ENCODE measurements at regions not wholly inside any gene's neighbourhood (a gene's known extent, or its start where the extent isn't known, plus 50 kb on each side); places are given as distances from the start of the nearest gene placed in this dataset.

DNA sequence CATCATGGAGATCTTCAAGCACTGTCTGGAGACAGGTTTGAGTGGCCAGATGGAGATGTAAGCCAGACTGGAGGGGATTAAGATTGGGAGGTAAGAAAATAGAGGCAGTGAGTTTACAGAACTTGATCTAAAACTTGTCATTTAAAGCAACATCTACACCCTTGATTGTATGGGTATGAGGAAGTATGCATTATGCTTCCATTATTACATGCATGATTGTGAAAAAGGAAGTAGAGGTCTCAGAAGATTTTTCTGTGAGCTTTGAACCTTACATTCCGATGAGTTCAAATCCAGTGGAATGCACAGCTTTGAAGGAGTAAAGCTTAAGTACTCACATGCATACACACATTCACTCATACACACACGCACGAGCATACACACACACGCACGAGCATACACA lies 550.8 kb downstream of the MED13L start:
- TF ChIP-seq CHD1 (IDR thresholded peaks at IDR 0.05; ENCODE audit: low read depth, low read length): no peak
- TF ChIP-seq KDM1A (IDR thresholded peaks at IDR 0.05; ENCODE audit: borderline replicate concordance, low read length): no peak
- TF ChIP-seq CHD2 (IDR thresholded peaks at IDR 0.05; ENCODE audit: low read length): no peak
- TF ChIP-seq CBX5 (IDR thresholded peaks at IDR 0.05; ENCODE audit: low read depth, low read length): no peak
- no peak for TF ChIP-seq GTF2F1 (IDR thresholded peaks at IDR 0.05; ENCODE audit: borderline replicate concordance, low read depth, low read length)
- TF ChIP-seq SIN3A (conservative IDR thresholded peaks at IDR 0.05 in 1 of 2, IDR thresholded peaks at IDR 0.05 in 1 of 2; ENCODE audit: low read depth in 1 of 2, low read length in 2 of 2): no peak
- no peak for TF ChIP-seq JUND (IDR thresholded peaks at IDR 0.05; ENCODE audit: low read length)
- TF ChIP-seq SP2 (IDR thresholded peaks at IDR 0.05; ENCODE audit: low read length): no peak
- TF ChIP-seq NRF1 (IDR thresholded peaks at IDR 0.05; ENCODE audit: low read depth, low read length): no peak
- no peak for TF ChIP-seq BCL11A (IDR thresholded peaks at IDR 0.05; ENCODE audit: low read depth in 2 of 2, low read length in 2 of 2)
- no peak for TF ChIP-seq JUN (IDR thresholded peaks at IDR 0.05; ENCODE audit: low read depth, low read length)
- DNase-seq (ENCODE audit: low read depth in 1 of 2, low spot score in 2 of 2) (no peak), FAIRE-seq (no peak)
- Histone ChIP-seq H3K9ac (replicated peaks in 1 of 4; ENCODE audit: extremely low read depth in 1 of 4, low read depth in 3 of 4, low read length in 3 of 4) (no peak overlapping the region), H3K4me2 (ENCODE audit: insufficient read depth in 1 of 2, low read depth in 2 of 2, low read length in 2 of 2) (no peak overlapping the region), H2BK5ac (ENCODE audit: low read depth, low read length) (no peak overlapping the region), H3K23me2 (ENCODE audit: low read depth, low read length) (no peaks in the 10 kb centered on the region), H3K79me1 (ENCODE audit: low read depth, low read length) (no peaks in the 10 kb centered on the region), H3K4ac (replicated peaks; ENCODE audit: insufficient read length, low read depth, low read length) (no peak overlapping the region), H3K79me2 (ENCODE audit: control insufficient read depth in 1 of 2, insufficient read depth in 2 of 2, low read length in 2 of 2) (no peaks in the 10 kb centered on the region), H3K23ac (ENCODE audit: insufficient read length) (no peak overlapping the region), H4K5ac (ENCODE audit: insufficient read length, low read depth, low read length) (no peak overlapping the region), H3K27ac (ENCODE audit: low read depth, low read length) (no peak overlapping the region), H3K18ac (ENCODE audit: extremely low read depth, low read length) (no peak overlapping the region), H3K27me3 (replicated peaks in 1 of 4; ENCODE audit: control insufficient read depth in 3 of 4, extremely low read depth in 1 of 4, insufficient read depth in 3 of 4, low read length in 3 of 4) (peaks cover 0 to 2% (median 0%) of the 10 kb centered on the region in 4 experiments; a peak in 1 of 7 replicates), H3K9me3 (ENCODE audit: insufficient read depth in 2 of 2, low read depth in 1 of 2, low read length in 1 of 2) (no peaks in the 10 kb centered on the region), H2BK12ac (ENCODE audit: low read depth, low read length) (no peak overlapping the region), H2BK20ac (ENCODE audit: low read length) (no peak overlapping the region), H3K4me1 (replicated peaks in 1 of 4; ENCODE audit: control insufficient read depth in 3 of 4, insufficient read depth in 4 of 4, low read length in 3 of 4) (no peaks in the 10 kb centered on the region), H2BK15ac (ENCODE audit: low read length) (no peak overlapping the region), H3K14ac (ENCODE audit: insufficient read length) (no peak overlapping the region), H2BK120ac (replicated peaks; ENCODE audit: low read depth, low read length) (no peak overlapping the region), H4K91ac (replicated peaks; ENCODE audit: insufficient read length, low read length) (no peak overlapping the region), H4K20me1 (replicated peaks in 1 of 2; ENCODE audit: control insufficient read depth in 1 of 2, insufficient read depth in 2 of 2, low read length in 2 of 2) (no peaks in the 10 kb centered on the region), H3K36me3 (ENCODE audit: control insufficient read depth in 2 of 4, insufficient read depth in 4 of 4, low read length in 3 of 4) (no peaks in the 10 kb centered on the region), H2AK5ac (ENCODE audit: low read depth, low read length) (no peak overlapping the region), H2AFZ (ENCODE audit: low read length) (no peak overlapping the region), H4K8ac (ENCODE audit: extremely low read depth, insufficient read depth, low read length) (no peak overlapping the region), H3K56ac (replicated peaks; ENCODE audit: insufficient read length, low read depth, low read length) (no peak overlapping the region), H3K4me3 (ENCODE audit: extremely low read depth in 1 of 4, insufficient read depth in 2 of 4, low read depth in 3 of 4, low read length in 4 of 4) (no peak overlapping the region)
- CTCF ChIA-PET (ENCODE audit: partially characterized antibody): interaction anchor here (0.6 to 0.7 kb wide), 2 partner anchors 21 to 410 kb away, joined by 3 read pairs; no protein-coding TSS in a partner anchor
- WGBS, 2 experiments (ENCODE audit: extremely low coverage in 1 of 2, insufficient coverage in 1 of 2, insufficient read length in 1 of 2, insufficient replicate concordance in 2 of 2, low coverage in 1 of 2, low lambda C conversion rate in 2 of 2, missing lambda C conversion rate in 1 of 2): 96% methylated on average over 5 of the region's 5 CpGs; no CpG with 5 or more reads in 1 of the 2 experiments
- POLR2A ChIA-PET (ENCODE audit: partially characterized antibody): no interaction called here

Measured in H1 (cell line).